ENCODE measurements at regions not wholly inside any gene's neighbourhood (a gene's known extent, or its start where the extent isn't known, plus 50 kb on each side); places are given as distances from the start of the nearest gene placed in this dataset.
"Not testable (repeated sequence)": the region's sequence is repeated elsewhere in the genome, so short reads cannot be mapped to it uniquely, and the experiment has no call there.

- intact Hi-C loops (cut with DNase I) = no loop called here
- ATAC-seq (ENCODE audit: poor library complexity) = peak; percentile 91
- DNase-seq = peak; percentile 53
Measured at GRCh38 chr4:174086829-174087799, 196.4 kb downstream of the FBXO8 start.

GRCh38 chr4:174084981-174085380 lies 198.5 kb downstream of the FBXO8 start:
- intact Hi-C loops (cut with DNase I) = no loop called here
- DNase-seq (no peak), ATAC-seq (ENCODE audit: poor library complexity) (no peak)

- ATAC-seq (ENCODE audit: poor library complexity) (no peak), DNase-seq (no peak)
- intact Hi-C loops (cut with DNase I) = no loop called here
Measured at GRCh38 chr4:174084542-174084941, 198.9 kb downstream of the FBXO8 start.

- intact Hi-C loops (cut with DNase I) = no loop called here
- ATAC-seq (ENCODE audit: poor library complexity) (no peak), DNase-seq (no peak)
Measured at GRCh38 chr4:174080361-174080760, 203.1 kb downstream of the FBXO8 start.

- ATAC-seq (ENCODE audit: poor library complexity) (no peak), DNase-seq (no peak)
- intact Hi-C loops (cut with DNase I) = no loop called here
Measured at GRCh38 chr4:174071595-174071994, 211.9 kb downstream of the FBXO8 start.

- peak; percentile 38 for ATAC-seq (ENCODE audit: poor library complexity)
- no peak for DNase-seq
- intact Hi-C loops (cut with DNase I) = no loop called here
Measured at GRCh38 chr4:174069848-174070330, 213.6 kb downstream of the FBXO8 start.

GRCh38 chr4:174066611-174067205 lies 216.8 kb downstream of the FBXO8 start:
- intact Hi-C loops (cut with DNase I) = no loop called here
- DNase-seq (peak; percentile 40), ATAC-seq (ENCODE audit: poor library complexity) (peak; percentile 49)

GRCh38 chr4:174062831-174063230 lies 220.6 kb downstream of the FBXO8 start:
- intact Hi-C loops (cut with DNase I) = no loop called here
- ATAC-seq (ENCODE audit: poor library complexity) (no peak), DNase-seq (no peak)

- DNase-seq (no peak), ATAC-seq (ENCODE audit: poor library complexity) (no peak)
- intact Hi-C loops (cut with DNase I) = no loop called here
Measured at GRCh38 chr4:174061026-174061425, 222.4 kb downstream of the FBXO8 start.

GRCh38 chr4:174058846-174059245 lies 224.6 kb downstream of the FBXO8 start:
- no peak for DNase-seq
- no peak for ATAC-seq (ENCODE audit: poor library complexity)
- intact Hi-C loops (cut with DNase I) = no loop called here

- intact Hi-C loops (cut with DNase I) = no loop called here
- no peak for ATAC-seq (ENCODE audit: poor library complexity)
Measured at GRCh38 chr4:174056959-174057358, 226.5 kb downstream of the FBXO8 start.

GRCh38 chr4:174055344-174055743 lies 228.1 kb downstream of the FBXO8 start:
- DNase-seq (no peak), ATAC-seq (ENCODE audit: poor library complexity) (no peak)
- intact Hi-C loops (cut with DNase I) = no loop called here

More at GRCh38 chr4:174056959-174057358, 226.5 kb downstream of the FBXO8 start:
- DNase-seq = no peak

- DNase-seq = no peak
- no peak for ATAC-seq (ENCODE audit: poor library complexity)
- intact Hi-C loops (cut with DNase I) = no loop called here
Measured at GRCh38 chr4:174053895-174054294, 229.6 kb downstream of the FBXO8 start.

- no peak for ATAC-seq (ENCODE audit: poor library complexity)
- intact Hi-C loops (cut with DNase I) = no loop called here
- no peak for DNase-seq
Measured at GRCh38 chr4:174047363-174047762, 236.1 kb downstream of the FBXO8 start.

GRCh38 chr4:174045829-174046228 lies 237.6 kb downstream of the FBXO8 start:
- ATAC-seq (ENCODE audit: poor library complexity); DNase-seq; intact Hi-C loops (cut with DNase I): not testable (repeated sequence)

GRCh38 chr4:174045381-174045780 lies 238.1 kb downstream of the FBXO8 start:
- no peak for DNase-seq
- ATAC-seq (ENCODE audit: poor library complexity) = no peak
- intact Hi-C loops (cut with DNase I) = no loop called here

- ATAC-seq (ENCODE audit: poor library complexity) (no peak), DNase-seq (no peak)
- intact Hi-C loops (cut with DNase I) = no loop called here
Measured at GRCh38 chr4:174041555-174042105, 241.8 kb downstream of the FBXO8 start.

- ATAC-seq (ENCODE audit: poor library complexity) (no peak), DNase-seq (no peak)
- intact Hi-C loops (cut with DNase I) = no loop called here
Measured at GRCh38 chr4:174040287-174040686, 243.2 kb downstream of the FBXO8 start.

GRCh38 chr4:174038481-174038880 lies 245.0 kb downstream of the FBXO8 start:
- intact Hi-C loops (cut with DNase I) = no loop called here
- ATAC-seq (ENCODE audit: poor library complexity) (no peak), DNase-seq (no peak)

- ATAC-seq (ENCODE audit: poor library complexity) (no peak), DNase-seq (no peak)
- intact Hi-C loops (cut with DNase I) = no loop called here
Measured at GRCh38 chr4:174037631-174038030, 245.8 kb downstream of the FBXO8 start.
